ENCODE measurements at regions not wholly inside any gene's neighbourhood (a gene's known extent, or its start where the extent isn't known, plus 50 kb on each side); places are given as distances from the start of the nearest gene placed in this dataset.

- H3K27ac ChIP-seq, result no peak overlapping the region
- TF ChIP-seq ZFX (IDR thresholded peaks at IDR 0.05) (no peak), CTCF (conservative IDR thresholded peaks at IDR 0.05) (no peak)
These were observed 54.9 kb upstream of the NLGN1 start for GRCh38 chr3:173342679-173343078.

GRCh38 chr3:173340626-173341025 lies 56.9 kb upstream of the NLGN1 start:
- no peak overlapping the region for H3K27ac ChIP-seq
- no peak for TF ChIP-seq CTCF (conservative IDR thresholded peaks at IDR 0.05)
- no peak for TF ChIP-seq ZFX (IDR thresholded peaks at IDR 0.05)

GRCh38 chr3:173336261-173336660 lies 61.3 kb upstream of the NLGN1 start:
- TF ChIP-seq ZFX (IDR thresholded peaks at IDR 0.05) (no peak), CTCF (conservative IDR thresholded peaks at IDR 0.05) (no peak)
- H3K27ac ChIP-seq, result no peak overlapping the region

GRCh38 chr3:173306110-173306509 lies 91.4 kb upstream of the NLGN1 start:
- no peak overlapping the region for H3K27ac ChIP-seq
- TF ChIP-seq CTCF (conservative IDR thresholded peaks at IDR 0.05) (peak; percentile 7; the same call in 1 of the 2 replicates), ZFX (IDR thresholded peaks at IDR 0.05) (no peak)

- no peak overlapping the region for H3K27ac ChIP-seq
- TF ChIP-seq CTCF (conservative IDR thresholded peaks at IDR 0.05) (peak; percentile 28), ZFX (IDR thresholded peaks at IDR 0.05) (no peak)
These were observed 93.3 kb upstream of the NLGN1 start for GRCh38 chr3:173304182-173304800.

- no peak for TF ChIP-seq ZFX (IDR thresholded peaks at IDR 0.05)
- no peak for TF ChIP-seq CTCF (conservative IDR thresholded peaks at IDR 0.05)
These were observed 95.9 kb upstream of the NLGN1 start for GRCh38 chr3:173301647-173302046.

GRCh38 chr3:173289072-173289471 lies 108.5 kb upstream of the NLGN1 start:
- no peak overlapping the region for H3K27ac ChIP-seq
- TF ChIP-seq CTCF (conservative IDR thresholded peaks at IDR 0.05), result no peak
- TF ChIP-seq ZFX (IDR thresholded peaks at IDR 0.05), result no peak

More at GRCh38 chr3:173301647-173302046, 95.9 kb upstream of the NLGN1 start:
- no peak overlapping the region for H3K27ac ChIP-seq
